ENCODE measurements at regions not wholly inside any gene's neighbourhood (a gene's known extent, or its start where the extent isn't known, plus 50 kb on each side); places are given as distances from the start of the nearest gene placed in this dataset.

GRCh38 chr11:127242676-127243075 lies 242.1 kb upstream of the KIRREL3 start:
- DNase-seq, result no peak

- DNase-seq, result no peak
Measured at GRCh38 chr11:127238321-127238720, 237.8 kb upstream of the KIRREL3 start.

- no peak for DNase-seq
Measured at GRCh38 chr11:127236776-127237175, 236.2 kb upstream of the KIRREL3 start.

- DNase-seq, result no peak
Measured at GRCh38 chr11:127233998-127234397, 233.4 kb upstream of the KIRREL3 start.

GRCh38 chr11:127230392-127230791 lies 229.8 kb upstream of the KIRREL3 start:
- no peak for DNase-seq

GRCh38 chr11:127226949-127227348 lies 226.4 kb upstream of the KIRREL3 start:
- no peak for DNase-seq

- DNase-seq, result no peak
Measured at GRCh38 chr11:127226380-127226779, 225.8 kb upstream of the KIRREL3 start.

GRCh38 chr11:127225619-127226018 lies 225.0 kb upstream of the KIRREL3 start:
- no peak for DNase-seq

- no peak for DNase-seq
Measured at GRCh38 chr11:127224276-127224675, 223.7 kb upstream of the KIRREL3 start.

- DNase-seq, result no peak
Measured at GRCh38 chr11:127223633-127224032, 223.1 kb upstream of the KIRREL3 start.

- no peak for DNase-seq
Measured at GRCh38 chr11:127223026-127223425, 222.5 kb upstream of the KIRREL3 start.

- DNase-seq, result no peak
Measured at GRCh38 chr11:127219704-127220103, 219.1 kb upstream of the KIRREL3 start.

- no peak for DNase-seq
Measured at GRCh38 chr11:127218275-127218608, 217.7 kb upstream of the KIRREL3 start.

- DNase-seq, result no peak
Measured at GRCh38 chr11:127217452-127218274, 217.1 kb upstream of the KIRREL3 start.

GRCh38 chr11:127205688-127206217 lies 205.2 kb upstream of the KIRREL3 start:
- DNase-seq, result no peak

GRCh38 chr11:127203490-127203889 lies 202.9 kb upstream of the KIRREL3 start:
- no peak for DNase-seq

GRCh38 chr11:127202105-127202504 lies 201.5 kb upstream of the KIRREL3 start:
- no peak for DNase-seq

- DNase-seq, result no peak
Measured at GRCh38 chr11:127199306-127199801, 198.8 kb upstream of the KIRREL3 start.

- no peak for DNase-seq
Measured at GRCh38 chr11:127195501-127196120, 195.0 kb upstream of the KIRREL3 start.

GRCh38 chr11:127194521-127194920 lies 194.0 kb upstream of the KIRREL3 start:
- DNase-seq, result no peak

- no peak for DNase-seq
Measured at GRCh38 chr11:127193950-127194349, 193.4 kb upstream of the KIRREL3 start.

- no peak for DNase-seq
Measured at GRCh38 chr11:127191689-127192088, 191.1 kb upstream of the KIRREL3 start.

- no peak for DNase-seq
Measured at GRCh38 chr11:127191261-127191660, 190.7 kb upstream of the KIRREL3 start.

GRCh38 chr11:127182586-127183203 lies 182.1 kb upstream of the KIRREL3 start:
- DNase-seq, result no peak

All from hematopoietic multipotent progenitor cell treated with erythropoietin and hydrocortisone succinate and interleukin-3 and kit ligand, for 6 days (in vitro differentiated cells).